ENCODE measurements at regions not wholly inside any gene's neighbourhood (a gene's known extent, or its start where the extent isn't known, plus 50 kb on each side); places are given as distances from the start of the nearest gene placed in this dataset.

GRCh38 chr4:25503779-25504178, 126.7 kb downstream of the ANAPC4 start:
- Histone ChIP-seq H2AFZ (ENCODE audit: low read depth) (no peak overlapping the region), H3K79me2 (ENCODE audit: insufficient read depth, low read depth) (no peaks in the 10 kb centered on the region), H3K27ac (no peak overlapping the region), H3K36me3 (ENCODE audit: insufficient read depth) (no peaks in the 10 kb centered on the region), H3K27me3 (ENCODE audit: insufficient read depth, low read depth) (no peaks in the 10 kb centered on the region), H3K4me1 (ENCODE audit: low read depth, poor library complexity, severe bottlenecking) (peaks cover 3% of the 10 kb centered on the region), H3K9ac (no peak overlapping the region), H3K4me3 (IDR thresholded peaks at IDR 0.05; ENCODE audit: insufficient read depth, low read depth, low read length) (no peak overlapping the region), H3K4me2 (no peak overlapping the region), H4K20me1 (ENCODE audit: insufficient read depth) (no peaks in the 10 kb centered on the region)
- no peak for TF ChIP-seq CTCF (conservative IDR thresholded peaks at IDR 0.05; ENCODE audit: low read depth, low read length)

- Histone ChIP-seq H2AFZ (ENCODE audit: low read depth) (no peak overlapping the region), H4K20me1 (ENCODE audit: insufficient read depth) (no peaks in the 10 kb centered on the region), H3K9ac (no peak overlapping the region), H3K36me3 (ENCODE audit: insufficient read depth) (no peaks in the 10 kb centered on the region), H3K27me3 (ENCODE audit: insufficient read depth, low read depth) (no peaks in the 10 kb centered on the region), H3K79me2 (ENCODE audit: insufficient read depth, low read depth) (no peaks in the 10 kb centered on the region), H3K27ac (no peak overlapping the region), H3K4me3 (IDR thresholded peaks at IDR 0.05; ENCODE audit: insufficient read depth, low read depth, low read length) (no peak overlapping the region), H3K4me2 (no peak overlapping the region), H3K4me1 (ENCODE audit: low read depth, poor library complexity, severe bottlenecking) (peaks cover 3% of the 10 kb centered on the region)
- TF ChIP-seq CTCF (conservative IDR thresholded peaks at IDR 0.05; ENCODE audit: low read depth, low read length) = no peak
Observed at GRCh38 chr4:25504932-25505636, 128.0 kb downstream of the ANAPC4 start.

DNA sequence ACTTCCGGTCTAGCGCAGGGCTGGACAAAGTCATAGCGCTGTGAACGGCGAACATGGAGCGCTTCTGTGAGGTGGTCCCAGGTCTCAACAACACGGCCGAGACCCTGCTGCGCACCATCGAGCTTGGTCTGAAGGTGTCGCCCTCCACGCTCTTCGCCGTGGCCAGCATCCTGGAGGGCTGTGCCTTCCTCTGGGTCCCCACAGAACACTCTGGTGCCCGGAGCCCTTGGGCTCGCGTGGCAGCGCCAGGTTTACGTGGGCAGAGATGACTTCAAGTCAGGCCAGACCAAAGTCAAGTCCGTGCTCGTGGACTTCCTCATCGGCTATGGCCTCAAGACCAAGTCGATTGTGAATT, 128.6 kb downstream of the ANAPC4 start:
- H3K27ac ChIP-seq = no peak overlapping the region
- H2AFZ ChIP-seq (ENCODE audit: low read depth) = no peak overlapping the region
- no peaks in the 10 kb centered on the region for H3K79me2 ChIP-seq (ENCODE audit: insufficient read depth, low read depth)
- H3K36me3 ChIP-seq (ENCODE audit: insufficient read depth) = no peaks in the 10 kb centered on the region
- H4K20me1 ChIP-seq (ENCODE audit: insufficient read depth) = no peaks in the 10 kb centered on the region
- no peaks in the 10 kb centered on the region for H3K27me3 ChIP-seq (ENCODE audit: insufficient read depth, low read depth)
- H3K4me1 ChIP-seq (ENCODE audit: low read depth, poor library complexity, severe bottlenecking) = peaks cover 3% of the 10 kb centered on the region
- no peak overlapping the region for H3K4me2 ChIP-seq
- no peak overlapping the region for H3K9ac ChIP-seq
- H3K4me3 ChIP-seq (IDR thresholded peaks at IDR 0.05; ENCODE audit: insufficient read depth, low read depth, low read length) = no peak overlapping the region
- TF ChIP-seq CTCF (conservative IDR thresholded peaks at IDR 0.05; ENCODE audit: low read depth, low read length) = no peak

- no peak overlapping the region for H3K9ac ChIP-seq
Observed at GRCh38 chr4:25506032-25506571, 129.0 kb downstream of the ANAPC4 start.

More at GRCh38 chr4:25506032-25506571, 129.0 kb downstream of the ANAPC4 start:
- Histone ChIP-seq H3K4me3 (IDR thresholded peaks at IDR 0.05; ENCODE audit: insufficient read depth, low read depth, low read length) (no peak overlapping the region), H2AFZ (ENCODE audit: low read depth) (no peak overlapping the region), H3K79me2 (ENCODE audit: insufficient read depth, low read depth) (no peaks in the 10 kb centered on the region), H3K36me3 (ENCODE audit: insufficient read depth) (no peaks in the 10 kb centered on the region), H3K4me1 (ENCODE audit: low read depth, poor library complexity, severe bottlenecking) (peaks cover 1% of the 10 kb centered on the region), H4K20me1 (ENCODE audit: insufficient read depth) (no peaks in the 10 kb centered on the region), H3K27ac (no peak overlapping the region), H3K27me3 (ENCODE audit: insufficient read depth, low read depth) (no peaks in the 10 kb centered on the region), H3K4me2 (no peak overlapping the region)
- TF ChIP-seq CTCF (conservative IDR thresholded peaks at IDR 0.05; ENCODE audit: low read depth, low read length) = no peak
